Glutamatergic neuron (in vitro differentiated cells): ENCODE measurements at regions not wholly inside any gene's neighbourhood (a gene's known extent, or its start where the extent isn't known, plus 50 kb on each side); places are given as distances from the start of the nearest gene placed in this dataset.

Experiments
- DNase-seq: peaks from one replicate; pipeline ENCODE4 v3.0.0; 2022
- H3K27ac Mint-ChIP-seq: one replicate; pipeline ENCODE4 v1.8.0; 2020; ENCODE audit warnings: mild to moderate bottlenecking, mixed read lengths, inconsistent platforms; ENCODE audit not compliant: unreplicated experiment
- H3K27me3 Mint-ChIP-seq: one replicate; pipeline ENCODE4 v1.8.0; 2020; ENCODE audit warnings: mild to moderate bottlenecking, moderate library complexity, mixed read lengths, inconsistent platforms; ENCODE audit not compliant: unreplicated experiment
- H3K36me3 Mint-ChIP-seq: one replicate; pipeline ENCODE4 v1.8.0; 2020; ENCODE audit warnings: mild to moderate bottlenecking, mixed read lengths, inconsistent platforms; ENCODE audit not compliant: unreplicated experiment
- H3K4me1 Mint-ChIP-seq: one replicate; pipeline ENCODE4 v1.8.0; 2020; ENCODE audit warnings: mild to moderate bottlenecking, low read depth, mixed read lengths, inconsistent platforms; ENCODE audit not compliant: unreplicated experiment
- H3K4me3 Mint-ChIP-seq: one replicate; pipeline ENCODE4 v1.8.0; 2020; ENCODE audit warnings: mild to moderate bottlenecking, mixed read lengths, inconsistent platforms; ENCODE audit not compliant: unreplicated experiment
- H3K9me3 Mint-ChIP-seq: one replicate; pipeline ENCODE4 v1.8.0; 2020; ENCODE audit warnings: mild to moderate bottlenecking, moderate library complexity, mixed read lengths, inconsistent platforms; ENCODE audit not compliant: unreplicated experiment
- TF ChIP-seq, protein P1 (sequence below): fragments of 200-600 bp; sonication (generic); IDR thresholded peaks from one replicate; pipeline ENCODE4 v1.5.0; 2021; ENCODE audit not compliant: partially characterized antibody, unreplicated experiment

DNA sequence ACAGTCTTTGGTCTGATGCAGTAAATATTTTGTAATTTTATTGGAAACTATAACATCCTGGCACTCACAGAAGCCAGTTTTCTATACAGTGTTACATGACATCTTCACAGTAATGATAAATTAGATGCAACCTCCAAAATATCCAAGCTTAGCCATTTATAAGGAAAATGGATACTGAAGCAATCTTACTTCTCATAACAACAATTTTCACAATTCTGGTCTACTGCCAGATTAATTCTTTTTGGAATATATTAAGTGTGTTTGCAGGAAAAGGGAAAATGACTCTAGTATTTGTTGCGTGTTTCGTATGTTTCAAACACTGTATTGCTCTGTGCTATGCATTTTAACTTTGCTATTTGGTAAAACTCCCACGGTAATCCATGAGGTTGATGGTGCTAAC, 1870.9 kb downstream of the ARAP2 start:
- Mint-ChIP-seq H3K27me3 (peaks cover 2% of the 10 kb centered on the region), H3K4me3 (no peak overlapping the region), H3K27ac (no peak overlapping the region), H3K4me1 (peaks cover 18% of the 10 kb centered on the region), H3K9me3 (peaks cover 6% of the 10 kb centered on the region), H3K36me3 (no peaks in the 10 kb centered on the region)
- TF ChIP-seq, protein P1, sequence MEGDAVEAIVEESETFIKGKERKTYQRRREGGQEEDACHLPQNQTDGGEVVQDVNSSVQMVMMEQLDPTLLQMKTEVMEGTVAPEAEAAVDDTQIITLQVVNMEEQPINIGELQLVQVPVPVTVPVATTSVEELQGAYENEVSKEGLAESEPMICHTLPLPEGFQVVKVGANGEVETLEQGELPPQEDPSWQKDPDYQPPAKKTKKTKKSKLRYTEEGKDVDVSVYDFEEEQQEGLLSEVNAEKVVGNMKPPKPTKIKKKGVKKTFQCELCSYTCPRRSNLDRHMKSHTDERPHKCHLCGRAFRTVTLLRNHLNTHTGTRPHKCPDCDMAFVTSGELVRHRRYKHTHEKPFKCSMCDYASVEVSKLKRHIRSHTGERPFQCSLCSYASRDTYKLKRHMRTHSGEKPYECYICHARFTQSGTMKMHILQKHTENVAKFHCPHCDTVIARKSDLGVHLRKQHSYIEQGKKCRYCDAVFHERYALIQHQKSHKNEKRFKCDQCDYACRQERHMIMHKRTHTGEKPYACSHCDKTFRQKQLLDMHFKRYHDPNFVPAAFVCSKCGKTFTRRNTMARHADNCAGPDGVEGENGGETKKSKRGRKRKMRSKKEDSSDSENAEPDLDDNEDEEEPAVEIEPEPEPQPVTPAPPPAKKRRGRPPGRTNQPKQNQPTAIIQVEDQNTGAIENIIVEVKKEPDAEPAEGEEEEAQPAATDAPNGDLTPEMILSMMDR: no peak
- no peak for DNase-seq

DNA sequence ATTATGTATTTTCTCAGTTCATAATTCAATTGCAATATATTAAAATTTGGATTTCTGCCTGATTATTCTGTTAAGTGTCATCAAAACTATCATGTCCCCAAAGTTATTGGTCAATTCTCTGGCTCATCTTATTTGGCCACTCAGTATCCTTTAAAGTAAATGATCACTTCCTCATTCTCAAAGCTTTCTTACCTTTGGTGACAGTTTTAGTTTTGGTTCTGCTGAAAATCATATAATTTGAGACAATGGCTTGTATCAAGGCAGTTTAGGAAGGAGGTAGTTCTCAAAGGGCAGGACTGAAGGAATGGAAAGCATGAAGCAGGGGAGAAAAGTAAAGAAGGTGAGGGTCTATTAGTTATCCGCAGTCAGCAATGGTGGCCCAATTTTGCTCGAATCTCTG, 1832.1 kb downstream of the ARAP2 start:
- TF ChIP-seq, protein P1: no peak
- no peaks in the 10 kb centered on the region for H3K9me3 Mint-ChIP-seq
- DNase-seq: no peak
- no peaks in the 10 kb centered on the region for H3K4me1 Mint-ChIP-seq
- no peaks in the 10 kb centered on the region for H3K27me3 Mint-ChIP-seq
- no peak overlapping the region for H3K27ac Mint-ChIP-seq
- no peak overlapping the region for H3K4me3 Mint-ChIP-seq
- peaks cover 13% of the 10 kb centered on the region for H3K36me3 Mint-ChIP-seq

DNA sequence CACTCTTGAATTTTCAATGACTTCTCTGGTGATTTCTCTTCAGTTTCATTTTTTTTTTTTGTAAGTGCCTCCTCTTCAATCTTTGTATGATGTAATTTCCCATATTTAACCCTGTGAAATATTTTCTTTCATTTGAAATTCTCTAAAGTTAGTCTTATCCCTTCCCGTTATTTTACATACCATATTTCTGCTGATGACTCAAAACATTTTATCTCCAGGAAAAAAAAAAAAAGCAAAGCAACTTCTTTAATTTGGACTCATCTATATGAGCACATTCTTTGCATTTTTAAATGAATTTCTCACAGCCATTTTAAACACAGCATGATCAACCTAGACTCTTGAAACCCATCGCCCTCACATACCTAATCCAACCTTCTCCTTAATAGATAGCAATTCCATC, 1831.4 kb downstream of the ARAP2 start:
- Mint-ChIP-seq H3K27ac (no peak overlapping the region), H3K9me3 (no peaks in the 10 kb centered on the region), H3K27me3 (no peaks in the 10 kb centered on the region)

DNA sequence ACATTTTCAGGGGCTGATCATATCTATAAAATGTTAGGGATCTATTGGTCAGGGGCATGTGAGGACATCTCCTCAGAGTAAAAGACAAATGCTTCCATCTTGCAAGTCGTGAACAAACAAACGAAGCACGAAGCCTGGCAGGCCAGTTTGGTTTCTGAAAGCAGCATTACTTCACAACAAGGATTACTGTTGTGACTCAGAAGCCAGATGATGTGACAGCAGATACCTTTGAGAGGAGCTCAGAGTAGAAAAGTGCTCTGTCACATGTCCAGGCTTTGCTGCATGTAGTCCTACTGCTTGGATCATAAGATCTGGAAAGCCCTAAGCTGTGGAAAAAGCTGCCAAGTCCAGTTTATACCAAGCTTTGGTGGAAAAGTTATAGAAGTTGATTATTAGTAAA, 1827.2 kb downstream of the ARAP2 start:
- Mint-ChIP-seq H3K9me3 (no peaks in the 10 kb centered on the region), H3K27me3 (no peaks in the 10 kb centered on the region), H3K4me1 (peaks cover 9% of the 10 kb centered on the region), H3K4me3 (no peak overlapping the region), H3K27ac (no peak overlapping the region), H3K36me3 (peaks cover 6% of the 10 kb centered on the region)
- TF ChIP-seq, protein P1: no peak
- DNase-seq: no peak

More for the DNA sequence above, 1831.4 kb downstream of the ARAP2 start:
- TF ChIP-seq, protein P1: no peak
- Mint-ChIP-seq H3K36me3 (peaks cover 13% of the 10 kb centered on the region), H3K4me3 (no peak overlapping the region), H3K4me1 (no peaks in the 10 kb centered on the region)
- no peak for DNase-seq

DNA sequence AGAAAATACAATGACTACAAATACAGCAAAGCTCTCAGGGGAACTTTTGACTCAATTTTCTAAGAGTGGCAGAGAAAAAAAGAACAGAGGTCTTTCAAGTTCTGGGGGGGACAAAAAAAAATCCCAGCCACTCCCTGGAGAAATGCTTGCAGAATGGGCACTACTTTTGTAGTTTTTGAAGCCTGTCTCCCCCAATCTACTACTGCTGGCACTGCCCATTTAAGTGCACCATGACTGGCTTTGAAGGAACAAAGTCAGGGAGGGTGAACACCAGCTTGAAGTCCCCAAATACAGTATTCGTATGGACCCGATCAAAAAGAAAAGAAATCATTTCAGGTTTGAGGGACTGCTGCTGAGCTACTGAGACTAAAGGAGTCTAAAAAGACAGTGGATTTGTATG, 1824.4 kb downstream of the ARAP2 start:
- Mint-ChIP-seq H3K4me1 (peaks cover 18% of the 10 kb centered on the region), H3K36me3 (no peaks in the 10 kb centered on the region), H3K27ac (no peak overlapping the region), H3K4me3 (no peak overlapping the region), H3K9me3 (no peaks in the 10 kb centered on the region), H3K27me3 (no peaks in the 10 kb centered on the region)
- DNase-seq: no peak
- TF ChIP-seq, protein P1: no peak
